H1 (cell line): ENCODE measurements at regions not wholly inside any gene's neighbourhood (a gene's known extent, or its start where the extent isn't known, plus 50 kb on each side); places are given as distances from the start of the nearest gene placed in this dataset.

Experiments
- NRF1 ChIP-seq: IDR thresholded peaks from 2 replicates; pipeline ENCODE4 v1.6.1; 2011; ENCODE audit warnings: mild to moderate bottlenecking, low read depth, low read length, improper control_type of control experiment
- POLR2A ChIP-seq, 2 experiments: IDR thresholded peaks; 1 replicate in 1 of 2; 2 replicates in 1 of 2; pipeline ENCODE4 v1.6.1; 2011; ENCODE audit warnings: low read depth in 2 of 2, low read length in 2 of 2, mild to moderate bottlenecking in 2 of 2; ENCODE audit errors: control extremely low read depth in 1 of 2
- POLR2AphosphoS5 ChIP-seq: IDR thresholded peaks from 2 replicates; pipeline ENCODE4 v1.6.1; 2011; ENCODE audit warnings: low read depth, low read length

GRCh38 chr1:38600286-38600685, 259.3 kb downstream of the RRAGC start:
- TF ChIP-seq POLR2A (IDR thresholded peaks at IDR 0.05; ENCODE audit: control extremely low read depth in 1 of 2, low read depth in 2 of 2, low read length in 2 of 2) (no peak), NRF1 (no peak), POLR2AphosphoS5 (no peak)
